Nucleus accumbens (tissue), 56 donors: ENCODE measurements at regions not wholly inside any gene's neighbourhood (a gene's known extent, or its start where the extent isn't known, plus 50 kb on each side); places are given as distances from the start of the nearest gene placed in this dataset.
"Not testable (repeated sequence)": the region's sequence is repeated elsewhere in the genome, so short reads cannot be mapped to it uniquely, and the experiment has no call there.

Source experiments
- DNase-seq, 56 donors: peaks; one replicate each; lab custom pipeline; 2025; lab: John Stamatoyannopoulos, UW

- DNase-seq = no peak
These were observed 74.6 kb upstream of the LYZL2 start for GRCh38 chr10:30704026-30704600.

GRCh38 chr10:30703446-30703845 is 73.9 kb upstream of the LYZL2 start:
- not testable (repeated sequence) for DNase-seq

- no peak for DNase-seq
These were observed 73.3 kb upstream of the LYZL2 start for GRCh38 chr10:30702860-30703259.

GRCh38 chr10:30701451-30702173 is 72.1 kb upstream of the LYZL2 start:
- DNase-seq = no peak

- DNase-seq = no peak
These were observed 68.3 kb upstream of the LYZL2 start for GRCh38 chr10:30697806-30698205.

GRCh38 chr10:30697221-30697620 is 67.7 kb upstream of the LYZL2 start:
- DNase-seq = not testable (repeated sequence)

- DNase-seq = not testable (repeated sequence)
These were observed 67.0 kb upstream of the LYZL2 start for GRCh38 chr10:30696416-30697185.

- not testable (repeated sequence) for DNase-seq
These were observed 66.1 kb upstream of the LYZL2 start for GRCh38 chr10:30695481-30696236.

- no peak for DNase-seq
These were observed 65.1 kb upstream of the LYZL2 start for GRCh38 chr10:30694518-30695228.

- peak in 1 of 56 donors; percentile 5 for DNase-seq
These were observed 62.1 kb upstream of the LYZL2 start for GRCh38 chr10:30691639-30692015.

- not testable (repeated sequence) for DNase-seq
These were observed 61.5 kb upstream of the LYZL2 start for GRCh38 chr10:30690948-30691638.

- DNase-seq = no peak
These were observed 58.9 kb upstream of the LYZL2 start for GRCh38 chr10:30688456-30688855.

GRCh38 chr10:30687698-30688213 is 58.2 kb upstream of the LYZL2 start:
- DNase-seq = peak in 47 of 56 donors; percentile 5 to 80 (median 41)

- DNase-seq = no peak
These were observed 57.2 kb upstream of the LYZL2 start for GRCh38 chr10:30686708-30687107.

GRCh38 chr10:30683496-30683895 is 53.9 kb upstream of the LYZL2 start:
- DNase-seq = no peak

GRCh38 chr10:30682377-30683199 is 53.0 kb upstream of the LYZL2 start:
- not testable (repeated sequence) for DNase-seq

GRCh38 chr10:30680908-30681307 is 51.4 kb upstream of the LYZL2 start:
- no peak for DNase-seq
